ENCODE measurements at regions not wholly inside any gene's neighbourhood (a gene's known extent, or its start where the extent isn't known, plus 50 kb on each side); places are given as distances from the start of the nearest gene placed in this dataset.
"Not testable (repeated sequence)": the region's sequence is repeated elsewhere in the genome, so short reads cannot be mapped to it uniquely, and the experiment has no call there.

DNA sequence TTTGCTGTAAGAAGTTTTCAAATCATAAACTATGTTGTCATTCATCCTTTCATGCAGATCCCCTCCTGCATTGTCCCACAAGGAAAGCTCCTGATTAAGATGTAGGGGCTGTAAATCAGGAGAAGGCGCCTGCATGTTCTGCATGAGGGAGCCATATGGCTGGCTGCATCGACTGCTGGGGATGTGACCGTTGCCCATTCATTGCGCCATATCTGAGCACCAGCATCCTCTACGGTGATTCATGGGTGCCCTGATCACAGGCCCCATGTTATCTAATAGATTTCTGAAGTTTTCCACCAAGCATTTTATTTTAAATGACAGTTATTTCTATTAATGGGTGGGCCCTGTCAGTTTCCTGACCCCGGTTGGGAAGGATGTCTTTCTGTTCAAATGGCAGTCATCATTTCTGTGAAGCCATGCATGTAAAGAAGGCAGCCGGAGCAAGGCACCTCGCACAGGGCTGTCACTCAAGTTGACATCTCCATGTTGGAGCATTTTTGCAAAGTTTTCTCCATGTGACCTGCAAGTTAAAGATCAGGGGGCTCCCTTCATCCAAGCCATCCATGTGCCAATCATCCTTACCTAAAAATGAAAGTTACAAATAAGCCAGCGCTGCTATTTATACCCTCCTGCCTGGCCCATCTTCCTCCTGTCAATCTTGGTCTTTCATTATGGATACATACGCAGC lies 128.8 kb downstream of the TEX36 start:
- DNase-seq (ENCODE audit: low read depth): no peak

DNA sequence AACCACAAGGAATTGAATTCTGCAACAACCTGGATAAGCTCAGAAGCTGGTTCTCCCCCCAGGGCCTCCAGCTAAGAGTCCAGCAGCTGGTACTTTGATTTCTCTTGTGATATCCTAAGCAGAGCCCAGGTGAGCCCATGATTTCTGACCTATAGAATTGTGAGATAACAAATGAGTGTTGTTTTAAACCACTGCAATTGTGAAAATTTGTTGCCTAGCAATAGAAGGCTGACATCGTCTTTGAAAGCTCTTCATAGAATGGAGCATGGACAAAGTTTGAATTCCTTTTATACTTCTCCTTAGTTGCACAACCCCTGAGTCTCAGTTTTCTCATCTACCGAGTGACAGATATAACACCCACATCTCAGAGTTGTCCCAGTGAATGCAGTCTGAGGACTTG lies 129.9 kb downstream of the TEX36 start:
- DNase-seq (ENCODE audit: low read depth): no peak

DNA sequence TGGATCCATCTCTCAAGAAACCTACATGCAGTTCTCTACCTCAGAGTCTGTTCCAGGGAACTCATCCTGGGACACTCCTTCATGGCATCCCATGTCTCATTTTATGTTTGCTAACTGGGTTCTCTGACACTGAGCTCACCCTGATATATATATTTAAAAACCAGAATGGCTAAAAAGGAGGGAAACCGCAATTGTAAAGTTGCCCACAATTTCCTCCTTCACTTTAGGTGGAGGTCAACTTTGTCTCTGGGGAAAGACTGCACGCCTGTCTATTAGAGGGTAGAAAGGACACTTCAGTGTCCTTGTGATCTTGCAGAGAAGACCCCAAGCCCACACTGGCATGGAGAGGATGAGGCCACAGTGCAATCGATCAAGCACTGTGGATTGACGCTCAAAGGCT lies 131.7 kb downstream of the TEX36 start:
- DNase-seq (ENCODE audit: low read depth): no peak

DNA sequence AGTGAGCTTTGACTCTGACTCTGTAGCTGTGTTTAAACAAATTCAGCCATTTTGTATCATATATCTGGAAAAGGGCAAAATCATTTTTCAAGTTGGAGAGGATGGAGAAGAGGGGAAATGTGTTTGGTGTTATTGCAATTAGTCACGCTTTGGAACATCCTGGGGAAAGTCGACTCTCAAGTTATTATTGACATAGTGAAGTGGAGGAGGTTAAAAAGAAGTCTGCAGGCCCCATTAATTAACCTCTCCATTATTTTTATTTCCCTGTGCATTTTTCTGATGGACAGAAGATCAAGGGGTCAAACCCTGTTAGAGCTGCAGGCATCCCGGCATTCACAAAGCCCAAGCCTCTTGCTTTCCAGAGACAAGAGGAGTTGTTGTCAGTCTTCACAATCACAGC lies 132.6 kb downstream of the TEX36 start:
- DNase-seq (ENCODE audit: low read depth): no peak

DNA sequence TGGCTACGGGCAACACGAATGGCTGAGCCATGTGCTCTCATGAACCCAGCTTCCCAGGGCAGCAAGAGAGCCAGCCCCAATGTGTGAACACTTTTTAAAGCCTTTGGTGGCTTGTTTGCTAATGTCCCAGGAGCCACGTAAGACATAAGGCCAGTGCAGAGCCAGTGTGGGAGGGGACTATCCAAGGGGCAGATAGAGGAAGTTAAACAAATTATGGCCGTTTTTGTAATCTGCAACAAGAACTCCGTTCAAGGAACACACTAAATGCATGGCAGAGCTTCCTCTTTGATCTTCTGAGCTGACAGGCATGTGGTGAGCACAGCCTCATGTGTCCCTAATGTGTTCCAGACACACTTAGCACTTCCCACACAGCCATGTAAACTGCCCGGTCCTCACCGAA lies 133.3 kb downstream of the TEX36 start:
- no peak for DNase-seq (ENCODE audit: low read depth)

DNA sequence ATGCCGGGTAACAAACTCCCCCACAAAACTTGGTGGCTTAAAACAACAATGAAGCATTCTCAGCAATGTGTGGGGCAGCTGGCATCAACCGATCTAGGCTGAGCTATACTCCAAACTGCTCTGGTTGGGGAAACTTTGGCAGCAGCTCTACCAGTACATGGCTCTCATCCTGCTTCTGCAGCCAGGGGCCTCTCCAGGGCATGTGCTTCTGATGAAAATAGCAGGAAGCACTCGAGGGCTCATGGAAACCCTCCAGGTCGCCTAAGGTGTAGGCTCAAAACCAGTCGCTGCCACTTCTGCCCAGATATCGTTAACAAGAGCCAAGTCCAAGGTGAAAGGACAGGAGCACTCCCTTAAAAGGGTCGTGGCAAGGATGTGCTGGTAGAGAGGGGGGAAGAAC lies 134.1 kb downstream of the TEX36 start:
- no peak for DNase-seq (ENCODE audit: low read depth)

DNA sequence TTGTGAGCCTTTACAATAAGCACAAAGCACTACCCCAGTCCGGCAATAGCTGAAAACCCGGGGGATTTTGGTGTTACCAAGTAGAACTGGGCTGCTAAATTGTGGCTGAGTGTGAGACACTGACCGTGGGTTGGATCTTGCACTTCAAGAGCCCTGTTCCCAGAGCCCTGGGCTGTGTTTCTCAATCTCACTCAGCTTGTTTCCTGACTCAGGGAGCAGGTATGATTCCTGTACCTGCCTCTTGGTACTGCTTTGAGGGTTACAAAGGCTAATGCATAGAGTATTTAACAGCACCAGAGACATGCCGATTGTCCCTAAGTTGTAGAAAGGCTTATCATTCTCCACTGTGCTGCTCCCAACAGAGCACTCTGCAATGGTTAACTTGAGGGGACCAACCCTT lies 134.6 kb downstream of the TEX36 start:
- no peak for DNase-seq (ENCODE audit: low read depth)

DNA sequence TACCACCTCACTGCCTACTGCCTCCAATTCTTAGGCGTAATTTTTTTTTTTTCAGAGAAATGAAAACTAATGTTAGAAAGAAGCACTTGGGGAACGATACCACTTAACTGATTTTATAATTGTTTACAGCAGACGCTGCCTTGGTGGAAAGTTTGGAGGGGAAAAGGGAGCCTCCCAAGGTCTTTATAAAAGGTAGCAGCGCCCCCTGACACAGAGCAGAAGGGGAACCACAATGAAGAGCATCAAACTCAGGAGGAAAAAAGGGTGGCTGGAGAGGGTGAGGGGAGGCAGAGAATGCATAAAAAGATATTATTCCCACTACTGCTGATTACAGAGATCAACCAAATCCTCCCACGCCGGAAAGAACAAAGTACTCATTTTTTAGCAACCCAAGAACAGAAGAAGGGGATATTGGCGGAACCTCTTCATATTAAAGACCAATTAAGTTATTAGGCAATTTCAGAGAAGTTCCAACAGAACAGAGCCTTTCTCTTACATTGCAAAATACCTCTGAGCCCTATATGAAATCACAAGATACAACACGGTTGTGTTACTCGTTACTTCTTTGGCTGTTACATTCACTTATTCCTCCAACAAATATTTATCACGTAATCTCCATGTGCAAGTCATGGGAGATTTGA lies 135.8 kb downstream of the TEX36 start:
- no peak for DNase-seq (ENCODE audit: low read depth)

DNA sequence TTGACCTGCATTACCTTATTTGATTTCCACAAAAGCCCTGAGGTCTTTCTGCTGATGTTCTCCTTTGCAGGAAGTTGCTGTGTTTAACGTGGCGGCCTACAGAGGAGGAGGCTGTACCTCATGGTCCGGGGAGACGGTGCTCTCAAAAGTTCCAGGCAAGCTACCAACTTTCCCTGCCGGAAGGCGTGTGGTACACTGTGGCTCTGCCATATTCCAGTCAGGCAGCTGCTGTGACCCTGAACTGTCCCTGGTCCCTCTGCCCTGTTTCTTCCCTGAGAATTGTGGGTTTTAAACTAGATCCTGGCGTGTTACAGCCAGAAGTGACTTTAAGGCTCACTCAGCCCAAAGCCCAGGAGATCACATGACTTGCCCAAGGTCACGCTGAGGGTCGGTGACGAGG lies 139.2 kb downstream of the TEX36 start:
- no peak for DNase-seq (ENCODE audit: low read depth)

DNA sequence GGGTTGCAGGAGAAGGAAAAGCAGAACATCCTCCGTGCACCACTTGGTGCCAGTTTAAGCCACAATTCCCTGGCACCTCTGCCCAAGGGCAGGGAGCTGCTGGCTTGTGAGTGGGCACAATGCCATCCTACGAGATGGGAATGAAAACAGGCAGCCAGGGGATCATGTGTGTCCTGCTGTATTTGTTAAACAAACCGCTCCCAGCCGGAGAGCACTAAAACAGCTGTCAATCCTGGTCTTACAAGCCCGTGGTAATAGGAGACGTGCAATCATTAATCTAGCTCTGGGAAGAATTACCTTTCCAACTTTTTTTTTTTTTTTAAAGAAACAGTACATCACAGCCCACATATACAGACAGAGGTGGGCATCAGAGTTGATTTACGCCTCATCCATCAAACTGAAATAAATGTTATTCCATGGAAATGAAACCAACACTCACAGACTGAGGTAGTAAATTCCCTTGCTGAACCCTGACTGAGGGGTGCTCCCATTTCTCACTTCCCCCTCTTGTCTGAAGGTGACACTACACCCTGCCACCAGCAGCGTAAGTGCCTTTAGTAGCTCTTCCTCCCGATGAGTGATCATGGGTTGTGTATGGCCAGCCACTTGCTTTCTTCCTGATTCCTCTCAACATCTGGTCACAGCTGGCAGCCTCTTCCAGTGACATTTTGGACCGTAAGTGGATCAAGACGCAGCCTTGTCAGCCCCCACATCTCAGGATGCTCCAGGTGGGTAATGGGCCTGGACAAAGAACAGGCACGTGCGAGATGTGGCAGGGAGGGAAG lies 143.8 kb downstream of the TEX36 start:
- DNase-seq (ENCODE audit: low read depth): no peak

DNA sequence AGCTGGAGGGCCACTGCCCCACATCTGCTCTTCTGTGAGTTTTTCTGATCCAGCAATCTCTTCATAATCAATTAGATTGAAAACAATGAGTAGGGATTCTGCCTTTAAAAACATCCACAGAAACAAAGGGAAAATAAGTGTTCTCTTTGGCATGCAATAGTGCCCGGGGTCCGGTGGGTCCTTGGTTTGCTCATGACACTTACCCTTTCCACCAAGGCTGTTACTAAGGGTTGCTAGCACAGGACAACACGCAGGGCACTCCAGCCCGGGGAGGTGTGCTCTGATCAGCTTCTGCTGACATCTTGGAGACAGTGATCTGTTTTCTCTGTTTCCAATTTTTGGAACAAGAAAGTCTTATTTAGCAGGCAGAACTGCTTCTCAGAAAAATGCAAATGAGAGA lies 146.7 kb downstream of the TEX36 start:
- no peak for DNase-seq (ENCODE audit: low read depth)

DNA sequence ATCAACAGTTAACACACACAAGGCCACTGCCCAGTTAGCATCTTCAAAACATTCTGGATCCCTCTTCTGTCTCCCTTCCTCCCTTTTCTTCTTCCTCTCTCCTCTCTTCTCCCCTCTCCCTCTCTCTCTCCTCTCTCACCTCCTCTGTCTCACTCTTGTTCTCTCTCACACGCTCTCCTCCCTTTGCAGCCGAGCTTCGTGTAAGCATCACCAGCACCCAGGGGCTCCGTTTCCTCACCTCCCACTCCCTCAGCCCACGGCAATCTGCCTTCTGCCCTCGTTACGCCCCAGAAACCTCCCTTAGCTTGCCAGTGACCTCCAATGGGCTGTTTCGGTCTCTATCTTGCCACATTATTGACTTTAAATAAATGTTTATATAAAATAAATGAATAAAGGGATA lies 147.4 kb downstream of the TEX36 start:
- DNase-seq (ENCODE audit: low read depth): no peak

DNA sequence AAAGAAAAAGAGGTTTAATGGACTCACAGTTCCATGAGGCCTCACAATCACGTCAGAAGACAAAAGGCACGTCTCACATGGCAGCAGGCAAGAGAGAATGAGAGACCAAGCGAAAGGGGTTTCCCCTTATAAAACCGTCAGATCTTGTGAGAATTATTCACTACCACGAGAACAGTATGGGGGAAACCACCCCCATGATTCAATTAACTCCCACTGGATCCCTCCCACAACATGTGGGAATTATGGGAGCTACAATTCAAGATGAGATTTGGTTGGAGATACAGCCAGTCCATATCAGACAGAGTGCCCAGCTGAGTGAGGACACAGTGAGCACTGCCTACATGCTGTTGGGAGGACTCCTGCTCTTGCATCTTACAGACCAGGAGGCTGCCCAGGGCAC lies 148.4 kb downstream of the TEX36 start:
- DNase-seq (ENCODE audit: low read depth): no peak

DNA sequence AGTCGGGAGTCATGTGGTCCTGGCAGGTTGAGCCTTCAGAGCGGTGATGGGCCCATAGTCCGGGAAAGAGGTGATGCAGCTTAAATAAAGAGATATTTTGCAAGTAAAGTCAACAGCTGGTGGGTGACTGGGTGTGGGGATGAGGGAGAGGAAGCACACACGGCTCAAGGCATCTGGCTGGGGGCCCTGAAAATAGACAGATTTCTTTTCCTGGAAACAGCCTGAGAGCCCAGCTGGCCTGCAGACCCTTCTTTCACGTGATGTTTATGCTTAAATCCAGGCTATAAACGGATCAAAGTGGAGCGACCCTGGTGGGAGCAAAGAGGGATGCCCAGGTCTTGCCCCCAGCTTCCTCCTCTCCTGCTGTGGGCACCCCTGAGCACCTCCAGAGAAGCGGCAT lies 149.1 kb downstream of the TEX36 start:
- no peak for DNase-seq (ENCODE audit: low read depth)

DNA sequence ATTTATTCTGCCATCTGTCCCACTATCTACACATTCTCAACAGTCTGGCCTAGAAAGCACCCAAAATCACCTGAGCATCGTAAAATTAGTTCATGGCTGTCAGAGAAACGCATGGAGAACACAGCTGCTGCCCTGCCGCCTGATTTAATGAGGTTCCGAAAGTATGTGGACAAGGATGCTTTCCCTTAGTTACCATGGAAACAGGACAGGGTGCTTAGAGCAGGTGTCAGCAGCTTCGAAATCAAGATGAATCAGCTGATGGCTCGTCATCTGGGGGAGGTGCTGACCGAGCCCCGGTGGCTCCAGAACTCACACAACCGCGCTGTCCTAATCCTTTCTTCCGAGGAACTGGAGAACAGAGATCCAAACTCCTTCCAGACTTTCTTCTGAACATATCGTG lies 151.5 kb downstream of the TEX36 start:
- DNase-seq (ENCODE audit: low read depth): no peak

DNA sequence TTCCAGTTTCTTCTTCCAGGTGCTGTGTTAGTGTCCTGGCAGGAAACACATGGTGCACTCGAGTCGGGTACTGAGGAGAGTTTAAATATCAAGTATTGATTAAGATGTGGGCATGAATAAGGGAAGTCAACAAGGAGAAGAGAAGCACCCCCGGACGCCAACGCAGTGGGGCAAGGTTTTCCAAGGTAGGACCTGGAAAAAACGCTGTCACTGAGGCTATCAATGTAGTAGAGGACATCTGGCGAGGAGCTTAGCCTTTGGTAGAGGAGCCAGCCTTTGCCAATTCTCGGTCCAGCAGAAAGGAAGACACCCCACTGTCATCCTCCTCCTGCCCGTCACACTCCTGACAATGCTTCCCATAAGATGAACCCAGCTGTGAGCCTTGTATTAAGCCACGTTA lies 159.6 kb downstream of the TEX36 start:
- no peak for DNase-seq (ENCODE audit: low read depth)

DNA sequence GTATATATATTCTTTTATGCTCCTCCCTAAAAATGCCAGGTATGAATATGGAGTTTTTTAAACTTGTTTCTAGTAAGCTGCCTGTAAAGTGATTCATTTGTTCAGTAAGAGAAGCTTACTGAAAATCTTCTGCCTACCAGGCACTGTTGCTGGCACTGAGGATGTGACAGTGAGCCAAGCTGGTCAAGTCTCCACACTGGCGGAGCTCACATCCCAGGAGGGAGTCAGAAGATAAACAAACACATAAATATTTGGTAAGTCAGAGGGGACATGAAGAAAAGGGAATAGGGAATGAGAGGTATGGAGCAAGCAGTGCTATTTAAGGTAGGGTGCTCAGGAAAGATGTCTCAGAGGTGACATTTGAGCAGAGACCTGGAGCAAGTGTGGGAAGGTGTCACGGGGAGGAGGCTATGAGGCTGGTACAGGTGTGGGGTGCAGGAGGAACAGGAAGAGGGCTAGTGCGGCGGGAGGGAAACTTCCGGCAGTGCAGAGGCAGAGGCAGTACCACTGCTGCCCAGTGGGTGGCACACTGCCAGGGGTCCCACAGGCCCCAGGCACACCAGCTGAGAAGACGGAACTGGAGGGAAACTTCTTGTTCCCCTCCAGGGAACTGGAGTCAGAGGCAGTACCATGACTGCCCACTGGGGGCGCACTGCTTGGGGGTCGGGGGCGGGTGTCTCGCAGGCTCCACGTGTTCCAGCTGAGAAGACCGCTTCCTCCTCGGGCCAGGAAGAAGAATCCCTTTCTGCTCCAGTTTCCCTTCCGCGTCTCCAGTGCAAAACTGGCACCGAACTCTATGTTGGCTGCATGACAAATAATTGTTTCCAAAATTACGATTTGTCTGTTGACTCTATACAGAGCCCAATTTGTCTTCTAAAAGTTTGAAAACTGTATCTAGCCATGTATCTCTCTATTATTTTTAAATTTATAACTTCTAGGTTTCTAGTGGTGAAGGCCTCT lies 161.0 kb downstream of the TEX36 start:
- DNase-seq (ENCODE audit: low read depth): peak; percentile 30

DNA sequence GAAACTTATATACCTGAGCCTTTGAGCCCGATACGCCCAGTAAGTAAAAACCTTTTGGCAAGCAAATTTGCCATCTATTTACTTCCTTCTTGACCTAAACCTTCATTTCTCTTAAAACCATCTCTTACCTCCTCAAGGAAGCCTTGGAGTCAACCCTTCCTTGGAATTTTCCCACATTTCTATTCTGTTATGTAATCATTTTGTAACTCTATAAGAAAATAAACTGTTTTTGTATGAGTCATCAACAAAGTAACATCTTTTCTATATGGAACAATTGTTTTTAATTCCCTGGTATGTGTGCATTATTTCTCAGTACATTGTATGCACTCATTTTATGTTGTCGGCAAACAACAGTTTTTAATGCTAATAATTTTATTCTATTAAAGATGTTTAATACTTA lies 162.0 kb downstream of the TEX36 start:
- peak; percentile 16 for DNase-seq (ENCODE audit: low read depth)

DNA sequence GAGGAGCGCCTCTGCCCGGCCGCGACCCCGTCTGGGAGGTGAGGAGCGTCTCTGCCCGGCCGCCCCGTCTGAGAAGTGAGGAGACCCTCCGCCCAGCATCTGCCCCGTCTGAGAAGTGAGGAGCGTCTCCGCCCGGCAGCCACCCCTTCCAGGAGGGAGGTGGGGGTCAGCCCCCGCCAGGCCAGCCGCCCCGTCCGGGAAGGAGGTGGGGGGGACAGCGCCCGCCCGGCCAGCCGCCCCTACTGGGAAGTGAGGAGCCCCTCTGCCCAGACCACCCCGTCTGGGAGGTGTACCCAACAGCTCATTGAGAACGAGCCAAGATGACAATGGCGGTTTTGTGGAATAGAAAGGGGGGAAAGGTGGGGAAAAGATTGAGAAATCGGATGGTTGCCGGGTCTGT lies 164.6 kb downstream of the TEX36 start:
- DNase-seq (ENCODE audit: low read depth): not testable (repeated sequence)

DNA sequence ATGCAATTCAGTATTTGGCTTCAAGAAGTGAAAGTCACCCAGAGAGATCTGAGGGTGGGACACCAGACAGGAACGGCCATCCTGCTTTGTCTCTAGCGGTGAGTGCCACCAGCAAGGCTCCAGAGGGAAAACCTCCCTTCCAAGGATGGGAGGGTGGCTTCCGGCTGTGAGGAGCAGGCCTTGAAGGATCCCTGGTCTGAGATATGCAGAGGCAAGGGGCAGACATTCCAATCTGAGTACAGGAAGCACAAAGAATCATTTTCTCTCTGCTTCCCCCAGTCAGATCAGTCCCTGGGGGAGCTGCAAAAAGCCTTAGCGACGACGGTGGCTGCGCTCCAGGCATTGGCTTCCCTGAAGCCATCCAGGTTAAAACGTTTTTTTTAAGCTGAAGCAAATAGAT lies 167.4 kb downstream of the TEX36 start:
- no peak for DNase-seq (ENCODE audit: low read depth)

DNA sequence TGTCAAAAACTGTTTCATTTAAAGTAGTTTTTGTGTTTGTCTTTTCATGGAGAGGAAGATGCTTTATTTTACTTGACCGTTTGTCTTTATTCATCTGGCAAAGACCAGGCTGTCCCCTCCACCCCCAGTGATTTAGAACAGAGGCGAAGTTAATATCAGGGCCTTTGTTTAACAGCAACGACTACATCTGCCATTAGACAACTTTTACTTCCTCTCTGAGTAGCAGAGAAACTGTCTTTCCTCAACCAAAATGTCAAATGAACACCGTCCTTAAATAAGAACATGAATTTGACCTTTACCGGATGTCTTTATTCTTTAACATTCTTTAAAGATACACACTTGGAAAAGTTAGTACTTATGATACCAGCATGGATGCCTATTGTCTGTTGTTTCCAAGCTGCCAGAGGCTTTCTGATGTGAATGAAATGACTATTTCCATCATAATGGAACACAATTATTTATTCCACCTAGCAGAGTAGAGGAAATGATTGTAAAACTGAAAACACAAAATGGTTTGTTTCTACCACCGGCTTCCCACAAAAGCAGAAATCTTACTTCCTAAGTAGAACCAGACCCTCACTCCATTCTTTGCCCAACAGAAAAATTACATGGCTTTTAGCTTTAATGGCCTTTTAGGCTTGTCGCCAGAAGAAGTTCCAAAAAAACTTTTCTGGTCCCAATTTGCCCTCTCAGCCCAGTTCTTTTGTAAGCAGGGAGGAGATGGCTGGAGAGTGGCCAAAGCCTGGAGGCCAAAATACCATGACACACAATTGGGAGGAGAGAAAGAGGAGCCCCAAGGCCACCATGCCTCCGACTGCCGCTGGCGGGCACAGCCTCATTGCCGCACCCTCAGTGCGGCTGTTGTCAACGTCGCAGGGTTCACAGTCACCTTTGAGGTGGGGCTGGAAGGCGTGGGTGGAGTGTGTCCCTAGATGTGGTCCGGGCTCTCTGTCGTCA lies 168.5 kb downstream of the TEX36 start:
- peak; percentile 9 for DNase-seq (ENCODE audit: low read depth)
